Suppressor macrophage (primary cell): ENCODE measurements at regions not wholly inside any gene's neighbourhood (a gene's known extent, or its start where the extent isn't known, plus 50 kb on each side); places are given as distances from the start of the nearest gene placed in this dataset.
"Not testable (repeated sequence)": the region's sequence is repeated elsewhere in the genome, so short reads cannot be mapped to it uniquely, and the experiment has no call there.

Experiments used
- DNase-seq, 4 experiments: peaks; one replicate each; pipeline ENCODE4 v3.0.0-alpha.2; 2020 to 2022

DNA sequence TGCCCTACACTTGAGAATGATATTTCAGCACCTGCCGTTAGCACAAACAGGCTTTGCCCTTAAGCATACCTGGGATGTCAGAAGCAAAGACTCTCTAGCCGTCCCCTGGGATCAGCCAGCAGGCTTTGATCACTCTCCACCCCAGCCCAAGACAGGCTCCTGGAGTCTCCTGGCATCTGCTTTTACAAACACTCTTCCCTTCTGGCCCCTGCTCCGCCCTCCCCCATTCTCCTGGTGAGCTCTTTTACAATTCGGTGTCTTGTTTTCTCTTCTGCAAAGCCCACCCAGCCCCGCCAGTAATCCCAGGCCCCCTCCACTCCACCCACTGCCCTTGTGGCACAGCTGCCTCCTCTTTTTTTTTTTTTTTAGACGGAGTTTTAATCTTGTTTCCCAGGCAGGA, 50.4 kb downstream of the KATNIP start:
- no peak for DNase-seq

GRCh38 chr16:27602103-27602502, 52.2 kb downstream of the KATNIP start:
- DNase-seq: no peak

- DNase-seq: peak; percentile 28 to 59 (median 43)
Observed at GRCh38 chr16:27605500-27606106, 55.7 kb downstream of the KATNIP start.

DNA sequence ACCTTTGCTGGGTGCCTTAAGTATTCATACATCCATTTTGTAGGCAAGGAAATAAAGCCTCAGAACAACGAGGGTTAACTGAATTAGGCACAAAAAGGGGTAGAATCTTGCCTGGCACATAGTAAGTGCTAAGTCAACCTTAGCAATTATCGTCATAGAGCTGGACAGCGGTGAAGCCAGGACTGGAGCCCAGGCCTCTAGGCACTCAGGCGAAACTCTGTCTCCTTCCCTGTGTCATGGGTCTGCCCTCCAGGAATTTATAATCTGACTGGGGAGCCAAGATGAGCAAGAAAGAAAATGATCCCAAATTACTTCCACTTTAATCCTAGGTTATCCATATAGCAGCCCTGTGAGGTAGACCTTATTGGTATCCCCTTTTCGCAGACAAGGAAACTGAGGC, 61.4 kb downstream of the KATNIP start:
- no peak for DNase-seq

DNA sequence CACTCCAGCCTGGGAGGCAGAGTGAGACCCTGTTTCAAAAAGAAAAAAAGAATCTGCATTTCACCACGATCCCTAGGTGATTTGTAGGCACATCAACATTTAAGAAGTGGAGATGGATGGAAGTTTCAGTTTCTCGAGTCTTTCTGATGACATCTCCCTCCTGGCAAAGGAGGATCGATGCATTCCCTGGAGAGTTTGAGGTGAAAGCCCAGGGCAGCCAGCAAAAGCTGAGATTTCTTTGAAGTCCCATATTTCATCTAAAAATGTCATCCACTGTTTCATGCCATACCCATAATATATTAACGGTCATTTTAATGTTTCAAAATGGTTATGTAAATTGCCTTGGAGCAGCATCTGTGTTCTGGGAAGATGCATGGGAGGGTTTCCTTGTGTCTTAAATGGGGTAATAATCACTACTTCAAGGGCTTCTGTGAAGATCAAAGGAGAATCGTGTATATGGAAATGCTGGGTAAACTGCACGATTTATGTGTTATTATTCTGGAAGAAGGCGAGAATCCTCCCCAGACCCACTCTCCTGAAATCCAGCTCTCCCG, 63.4 kb downstream of the KATNIP start:
- DNase-seq: no peak

DNA sequence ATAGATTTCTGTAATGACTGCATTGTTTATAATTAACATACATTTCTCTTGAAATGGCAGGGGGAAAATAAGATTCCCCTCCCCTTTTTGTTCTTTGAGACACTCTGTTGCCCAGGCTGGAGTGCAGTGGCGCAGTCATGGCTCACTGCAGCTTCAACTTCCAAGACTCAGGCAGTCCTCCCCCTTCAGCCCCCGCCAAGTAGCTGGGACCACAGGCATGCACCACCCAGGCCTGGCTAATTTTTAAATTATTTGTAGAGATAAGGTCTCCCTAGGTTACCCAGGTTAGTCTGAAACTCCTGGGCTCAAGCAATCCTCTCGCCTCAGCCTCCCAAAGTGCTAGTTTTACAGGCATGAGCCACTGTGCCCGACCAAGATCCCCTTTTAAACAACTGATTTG, 67.7 kb downstream of the KATNIP start:
- DNase-seq: no peak

DNA sequence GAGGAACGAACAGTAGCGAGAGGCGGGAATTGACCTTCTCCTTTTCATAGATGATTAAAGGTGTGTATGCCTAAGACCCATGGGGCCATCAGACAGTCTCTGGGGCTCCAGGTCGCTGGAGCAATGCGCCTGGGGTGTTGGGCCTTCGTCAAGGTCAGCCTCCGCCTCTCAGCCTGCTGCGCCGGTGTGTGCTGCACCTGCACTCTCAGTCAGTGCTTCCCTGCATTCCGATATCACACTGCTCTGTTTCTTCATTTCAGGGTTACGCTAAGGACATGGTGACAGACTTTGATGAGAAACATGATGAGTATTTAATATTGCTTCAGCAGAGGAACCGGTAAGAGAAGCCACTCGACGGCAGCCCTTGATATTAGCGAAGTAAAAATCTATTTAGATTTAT, 68.2 kb downstream of the KATNIP start:
- DNase-seq: no peak

GRCh38 chr16:27618606-27619327, 68.8 kb downstream of the KATNIP start:
- DNase-seq: no peak

GRCh38 chr16:27620541-27620940, 70.6 kb downstream of the KATNIP start:
- no peak for DNase-seq

GRCh38 chr16:27624154-27625049, 74.5 kb downstream of the KATNIP start:
- DNase-seq: no peak

GRCh38 chr16:27625050-27625697, 75.2 kb downstream of the KATNIP start:
- DNase-seq: no peak

- no peak for DNase-seq
Observed at GRCh38 chr16:27627136-27627535, 77.2 kb downstream of the KATNIP start.

GRCh38 chr16:27628241-27628942, 78.4 kb downstream of the KATNIP start:
- DNase-seq: no peak

GRCh38 chr16:27628943-27629462, 79.1 kb downstream of the KATNIP start:
- DNase-seq: not testable (repeated sequence)

GRCh38 chr16:27632216-27632615, 82.3 kb downstream of the KATNIP start:
- DNase-seq: no peak

DNA sequence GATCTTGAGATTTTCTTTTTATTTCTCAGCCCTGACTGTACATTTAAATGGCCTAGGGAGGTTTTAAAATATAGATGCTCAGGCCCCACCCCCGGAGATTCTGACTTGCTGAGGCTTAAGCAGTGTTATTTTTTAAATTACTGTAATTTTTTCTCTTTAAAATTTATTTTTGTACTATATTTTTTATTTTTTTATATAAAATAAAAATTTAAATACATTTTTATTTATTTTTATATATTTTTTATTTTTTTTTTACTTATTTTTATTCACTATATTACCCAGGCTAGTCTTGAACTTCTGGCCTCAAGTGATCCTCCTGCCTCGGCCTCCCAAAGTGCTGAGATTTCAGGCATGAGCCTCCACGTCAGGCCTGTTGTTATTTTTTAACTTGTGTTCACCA, 83.3 kb downstream of the KATNIP start:
- no peak for DNase-seq

GRCh38 chr16:27633721-27634120, 83.8 kb downstream of the KATNIP start:
- DNase-seq: no peak

DNA sequence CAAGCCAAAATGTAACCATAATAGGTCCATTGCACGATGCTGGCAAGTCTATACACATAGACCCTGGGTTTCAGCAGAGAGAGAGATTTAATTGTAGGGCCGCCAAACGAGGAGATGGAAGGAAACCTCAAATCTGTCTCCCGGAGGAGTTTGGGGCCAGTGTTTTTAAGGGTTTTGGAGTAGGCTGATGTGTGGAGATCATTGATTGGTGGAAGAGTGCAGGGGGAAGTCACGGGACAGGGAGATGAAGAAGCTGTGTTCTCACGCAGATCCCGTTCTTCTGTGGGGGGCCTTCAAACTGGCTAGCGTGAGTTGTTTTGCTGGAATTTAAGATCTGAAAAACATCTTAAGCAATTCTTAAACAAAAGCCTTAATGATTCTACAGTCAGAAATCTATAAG, 84.8 kb downstream of the KATNIP start:
- DNase-seq: no peak

DNA sequence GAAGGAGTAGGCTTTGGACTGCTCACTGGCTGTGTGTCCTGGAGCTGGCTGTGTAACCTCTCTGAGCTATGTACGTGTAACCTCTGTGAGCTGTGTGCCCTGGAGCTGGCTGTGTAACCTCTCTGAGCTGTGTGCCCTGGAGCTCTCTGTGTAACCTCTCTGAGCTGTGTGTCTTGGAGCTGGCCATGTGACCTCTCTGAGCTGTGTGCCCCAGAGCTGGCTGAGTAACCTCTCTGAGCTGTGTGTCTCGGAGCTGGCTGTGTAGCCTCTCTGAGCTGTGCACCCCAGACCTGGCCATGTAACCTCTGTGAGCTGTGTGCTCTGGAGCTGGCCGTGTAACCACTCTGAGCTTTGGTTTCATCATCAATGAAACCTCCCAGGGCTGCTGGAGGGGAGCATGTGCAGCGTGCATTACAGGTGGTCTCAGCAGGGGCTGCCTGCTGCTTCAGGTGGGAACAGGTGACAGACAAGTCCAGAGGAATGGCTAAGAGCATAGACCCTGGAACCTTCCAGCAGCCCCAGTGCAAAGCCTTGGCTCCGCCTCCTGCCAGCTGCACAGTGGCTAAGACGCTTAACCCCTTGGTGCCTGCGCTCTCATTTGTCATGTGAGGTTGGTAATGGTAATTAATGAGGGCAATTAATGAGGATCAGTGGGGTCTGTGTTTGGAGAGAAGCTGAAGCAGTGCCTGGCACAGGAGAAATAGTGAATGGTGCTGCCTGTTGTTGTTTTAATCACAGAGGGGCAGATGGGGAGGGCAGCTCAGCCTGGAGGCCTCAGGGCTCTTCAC, 86.7 kb downstream of the KATNIP start:
- DNase-seq: no peak

DNA sequence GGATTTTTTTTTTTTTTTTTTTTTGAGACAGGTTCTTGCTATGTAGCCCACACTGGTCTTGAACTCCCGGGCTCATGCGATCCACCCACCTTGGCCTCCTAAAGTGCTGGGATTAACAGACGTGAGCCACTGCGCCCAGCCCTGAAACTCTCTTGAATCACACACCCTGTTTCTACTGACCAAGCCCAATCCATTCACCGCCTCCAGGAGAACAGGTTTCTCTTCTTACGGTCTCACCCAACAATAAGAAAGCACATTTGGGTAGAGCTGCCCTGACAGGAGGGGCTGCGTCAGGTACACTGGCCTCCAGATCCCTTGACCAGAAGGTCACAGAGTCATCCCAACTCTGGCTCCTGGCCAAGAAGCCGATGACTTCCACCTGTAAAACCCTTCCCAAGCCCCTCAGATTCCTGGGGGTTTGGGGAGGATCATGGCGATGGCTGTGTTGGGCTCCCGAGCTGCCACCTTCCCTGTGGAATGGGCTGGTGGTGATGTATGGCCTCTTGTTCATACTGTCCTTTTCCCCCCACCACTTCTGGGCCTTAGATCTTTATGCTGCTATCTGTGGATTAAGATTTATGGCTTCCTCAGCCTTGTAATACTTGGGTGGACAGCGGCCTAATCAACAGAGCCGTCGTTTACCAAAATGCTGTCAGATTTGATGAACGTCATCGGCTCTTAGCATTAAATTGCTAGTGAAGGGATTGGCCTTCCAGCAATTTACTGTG, 89.1 kb downstream of the KATNIP start:
- no peak for DNase-seq
